GM18508 (cell line): ENCODE measurements at regions not wholly inside any gene's neighbourhood (a gene's known extent, or its start where the extent isn't known, plus 50 kb on each side); places are given as distances from the start of the nearest gene placed in this dataset.

Experiments
- ATAC-seq: cut with Tn5 transposase; IDR thresholded peaks from one replicate; pipeline ENCODE4 v1.9.1; 2021; ENCODE audit warnings: moderate number of reproducible peaks; ENCODE audit not compliant: insufficient read depth, unreplicated experiment

- peak; percentile 56 for ATAC-seq
Observed at GRCh38 chr7:16975712-16976111, 93.9 kb upstream of the AGR3 start.

GRCh38 chr7:16978358-16979244 is 96.8 kb upstream of the AGR3 start:
- ATAC-seq = no peak

GRCh38 chr7:16980539-16980938 is 98.8 kb upstream of the AGR3 start:
- no peak for ATAC-seq

GRCh38 chr7:16982640-16983350 is 101.0 kb upstream of the AGR3 start:
- no peak for ATAC-seq

GRCh38 chr7:16984375-16984774 is 102.6 kb upstream of the AGR3 start:
- ATAC-seq = no peak

- ATAC-seq = no peak
Observed at GRCh38 chr7:16985621-16986020, 103.8 kb upstream of the AGR3 start.

GRCh38 chr7:16986755-16987154 is 105.0 kb upstream of the AGR3 start:
- ATAC-seq = no peak

- ATAC-seq = no peak
Observed at GRCh38 chr7:16989811-16990413, 108.1 kb upstream of the AGR3 start.

- ATAC-seq = no peak
Observed at GRCh38 chr7:16991551-16991950, 109.8 kb upstream of the AGR3 start.

GRCh38 chr7:16993543-16993942 is 111.8 kb upstream of the AGR3 start:
- no peak for ATAC-seq

GRCh38 chr7:16998481-16999051 is 116.8 kb upstream of the AGR3 start:
- no peak for ATAC-seq

- ATAC-seq = no peak
Observed at GRCh38 chr7:16999541-17000267, 117.9 kb upstream of the AGR3 start.

- ATAC-seq = no peak
Observed at GRCh38 chr7:17005271-17005670, 123.5 kb upstream of the AGR3 start.

- no peak for ATAC-seq
Observed at GRCh38 chr7:17007841-17008240, 126.1 kb upstream of the AGR3 start.

- ATAC-seq = no peak
Observed at GRCh38 chr7:17009007-17009719, 127.4 kb upstream of the AGR3 start.

GRCh38 chr7:17009933-17010332 is 128.2 kb upstream of the AGR3 start:
- ATAC-seq = no peak

- ATAC-seq = no peak
Observed at GRCh38 chr7:17010637-17011300, 129.0 kb upstream of the AGR3 start.

- ATAC-seq = no peak
Observed at GRCh38 chr7:17013204-17013603, 131.4 kb upstream of the AGR3 start.

- no peak for ATAC-seq
Observed at GRCh38 chr7:17014686-17015085, 132.9 kb upstream of the AGR3 start.
